ENCODE measurements at regions not wholly inside any gene's neighbourhood (a gene's known extent, or its start where the extent isn't known, plus 50 kb on each side); places are given as distances from the start of the nearest gene placed in this dataset.
"Not testable (repeated sequence)": the region's sequence is repeated elsewhere in the genome, so short reads cannot be mapped to it uniquely, and the experiment has no call there.

GRCh38 chr5:135737701-135738563 is 96.5 kb upstream of the SLC25A48 start:
- Histone ChIP-seq H3K4me2 (ENCODE audit: insufficient read depth, low read length) (no peak overlapping the region), H4K20me1 (ENCODE audit: insufficient read depth, low read length) (no peaks in the 10 kb centered on the region), H3K9me3 (ENCODE audit: insufficient read depth, low read length, severe bottlenecking) (no peaks in the 10 kb centered on the region), H2AFZ (ENCODE audit: low read depth, low read length) (no peak overlapping the region), H3K27ac (ENCODE audit: low read length) (no peak overlapping the region), H3K27me3 (ENCODE audit: insufficient read depth, low read length, poor library complexity) (peaks cover 10% of the 10 kb centered on the region), H3K4me1 (ENCODE audit: insufficient read depth, low read length) (no peaks in the 10 kb centered on the region), H3K4me3 (ENCODE audit: low read depth in 1 of 2, low read length in 2 of 2) (no peak overlapping the region), H3K9ac (ENCODE audit: low read depth, low read length) (no peak overlapping the region), H3K36me3 (ENCODE audit: insufficient read depth, low read length) (no peaks in the 10 kb centered on the region), H3K79me2 (ENCODE audit: insufficient read depth, low read length) (no peaks in the 10 kb centered on the region)
- TF ChIP-seq CTCF (IDR thresholded peaks at IDR 0.05; ENCODE audit: borderline replicate concordance, extremely low read depth, low read length, poor library complexity, severe bottlenecking) (no peak), EZH2 (IDR thresholded peaks at IDR 0.05; ENCODE audit: borderline replicate concordance, low read depth, low read length, severe bottlenecking) (no peak)
- DNase-seq = no peak
- ATAC-seq (ENCODE audit: insufficient read depth, low read depth) = no peak

- ATAC-seq (ENCODE audit: insufficient read depth, low read depth); H3K9ac ChIP-seq (ENCODE audit: low read depth, low read length); H4K20me1 ChIP-seq (ENCODE audit: insufficient read depth, low read length); H3K27ac ChIP-seq (ENCODE audit: low read length); H3K36me3 ChIP-seq (ENCODE audit: insufficient read depth, low read length); H2AFZ ChIP-seq (ENCODE audit: low read depth, low read length); H3K9me3 ChIP-seq (ENCODE audit: insufficient read depth, low read length, severe bottlenecking); H3K4me1 ChIP-seq (ENCODE audit: insufficient read depth, low read length); H3K4me2 ChIP-seq (ENCODE audit: insufficient read depth, low read length); H3K4me3 ChIP-seq (ENCODE audit: low read depth in 1 of 2, low read length in 2 of 2); H3K79me2 ChIP-seq (ENCODE audit: insufficient read depth, low read length); DNase-seq: not testable (repeated sequence)
- H3K27me3 ChIP-seq (ENCODE audit: insufficient read depth, low read length, poor library complexity) = peaks cover 10% of the 10 kb centered on the region
Measured at GRCh38 chr5:135736952-135737351, 97.5 kb upstream of the SLC25A48 start.

GRCh38 chr5:135735831-135736230 is 98.6 kb upstream of the SLC25A48 start:
- TF ChIP-seq CTCF (IDR thresholded peaks at IDR 0.05; ENCODE audit: borderline replicate concordance, extremely low read depth, low read length, poor library complexity, severe bottlenecking) = no peak
- no peak for TF ChIP-seq EZH2 (IDR thresholded peaks at IDR 0.05; ENCODE audit: borderline replicate concordance, low read depth, low read length, severe bottlenecking)
- Histone ChIP-seq H3K79me2 (ENCODE audit: insufficient read depth, low read length) (no peaks in the 10 kb centered on the region), H3K9ac (ENCODE audit: low read depth, low read length) (no peak overlapping the region), H3K27me3 (ENCODE audit: insufficient read depth, low read length, poor library complexity) (peaks cover 10% of the 10 kb centered on the region), H3K36me3 (ENCODE audit: insufficient read depth, low read length) (no peaks in the 10 kb centered on the region), H2AFZ (ENCODE audit: low read depth, low read length) (no peak overlapping the region), H3K4me1 (ENCODE audit: insufficient read depth, low read length) (no peaks in the 10 kb centered on the region), H3K4me3 (ENCODE audit: low read depth in 1 of 2, low read length in 2 of 2) (no peak overlapping the region), H3K9me3 (ENCODE audit: insufficient read depth, low read length, severe bottlenecking) (no peaks in the 10 kb centered on the region), H4K20me1 (ENCODE audit: insufficient read depth, low read length) (no peaks in the 10 kb centered on the region), H3K4me2 (ENCODE audit: insufficient read depth, low read length) (no peak overlapping the region), H3K27ac (ENCODE audit: low read length) (no peak overlapping the region)
- ATAC-seq (ENCODE audit: insufficient read depth, low read depth) (no peak), DNase-seq (no peak)

GRCh38 chr5:135734956-135735355 is 99.5 kb upstream of the SLC25A48 start:
- not testable (repeated sequence) for H3K9ac ChIP-seq (ENCODE audit: low read depth, low read length); H2AFZ ChIP-seq (ENCODE audit: low read depth, low read length); H3K79me2 ChIP-seq (ENCODE audit: insufficient read depth, low read length); H3K9me3 ChIP-seq (ENCODE audit: insufficient read depth, low read length, severe bottlenecking); DNase-seq; H3K27ac ChIP-seq (ENCODE audit: low read length); H3K27me3 ChIP-seq (ENCODE audit: insufficient read depth, low read length, poor library complexity); H4K20me1 ChIP-seq (ENCODE audit: insufficient read depth, low read length); H3K4me1 ChIP-seq (ENCODE audit: insufficient read depth, low read length); H3K4me3 ChIP-seq (ENCODE audit: low read depth in 1 of 2, low read length in 2 of 2); H3K4me2 ChIP-seq (ENCODE audit: insufficient read depth, low read length); H3K36me3 ChIP-seq (ENCODE audit: insufficient read depth, low read length); ATAC-seq (ENCODE audit: insufficient read depth, low read depth)

- not testable (repeated sequence) for ATAC-seq (ENCODE audit: insufficient read depth, low read depth); H3K27me3 ChIP-seq (ENCODE audit: insufficient read depth, low read length, poor library complexity); H2AFZ ChIP-seq (ENCODE audit: low read depth, low read length); DNase-seq; H3K9me3 ChIP-seq (ENCODE audit: insufficient read depth, low read length, severe bottlenecking); H3K9ac ChIP-seq (ENCODE audit: low read depth, low read length); H3K4me1 ChIP-seq (ENCODE audit: insufficient read depth, low read length); H3K4me3 ChIP-seq (ENCODE audit: low read depth in 1 of 2, low read length in 2 of 2); H3K79me2 ChIP-seq (ENCODE audit: insufficient read depth, low read length); H3K4me2 ChIP-seq (ENCODE audit: insufficient read depth, low read length); H3K36me3 ChIP-seq (ENCODE audit: insufficient read depth, low read length); H4K20me1 ChIP-seq (ENCODE audit: insufficient read depth, low read length); H3K27ac ChIP-seq (ENCODE audit: low read length)
Measured at GRCh38 chr5:135731034-135731433, 103.4 kb upstream of the SLC25A48 start.

- H3K27me3 ChIP-seq (ENCODE audit: insufficient read depth, low read length, poor library complexity); H3K79me2 ChIP-seq (ENCODE audit: insufficient read depth, low read length); H4K20me1 ChIP-seq (ENCODE audit: insufficient read depth, low read length); DNase-seq; H3K4me3 ChIP-seq (ENCODE audit: low read depth in 1 of 2, low read length in 2 of 2); H2AFZ ChIP-seq (ENCODE audit: low read depth, low read length); H3K9ac ChIP-seq (ENCODE audit: low read depth, low read length); H3K9me3 ChIP-seq (ENCODE audit: insufficient read depth, low read length, severe bottlenecking); ATAC-seq (ENCODE audit: insufficient read depth, low read depth); H3K4me2 ChIP-seq (ENCODE audit: insufficient read depth, low read length); H3K27ac ChIP-seq (ENCODE audit: low read length); H3K4me1 ChIP-seq (ENCODE audit: insufficient read depth, low read length); H3K36me3 ChIP-seq (ENCODE audit: insufficient read depth, low read length): not testable (repeated sequence)
Measured at GRCh38 chr5:135730161-135730560, 104.3 kb upstream of the SLC25A48 start.

All from DND-41 (cell line).